ENCODE measurements at regions not wholly inside any gene's neighbourhood (a gene's known extent, or its start where the extent isn't known, plus 50 kb on each side); places are given as distances from the start of the nearest gene placed in this dataset.
A peak's percentile ranks its signal among the peaks of the same experiment; 100 is the strongest.

DNA sequence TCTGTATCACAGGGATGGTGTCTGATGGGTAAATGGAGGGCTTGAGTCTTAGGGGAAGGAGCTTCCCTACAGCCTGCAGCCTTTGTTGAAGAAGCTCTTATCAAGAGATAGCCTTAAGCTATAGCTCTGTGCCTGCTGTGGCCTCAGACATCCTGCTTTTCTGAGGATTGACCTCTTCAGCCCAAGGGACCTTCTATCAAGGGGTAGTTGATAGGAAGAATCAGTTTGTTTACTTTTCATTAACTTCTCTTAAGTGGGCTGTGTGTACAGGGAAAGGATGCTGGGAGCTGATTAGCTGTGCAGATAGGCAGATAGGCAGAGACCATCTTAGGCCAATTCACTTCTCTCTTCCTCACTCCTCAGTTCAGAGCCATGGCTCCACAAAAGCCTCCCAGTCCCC is 151.8 kb upstream of the CADM1 start:
- intact Hi-C loops (cut with DNase I) = no loop called here
- Histone ChIP-seq H3K27me3 (replicated peaks; ENCODE audit: insufficient read depth) (no peaks in the 10 kb centered on the region), H3K27ac (no peak overlapping the region), H3K4me1 (replicated peaks) (peaks cover 7% of the 10 kb centered on the region), H3K9me3 (no peaks in the 10 kb centered on the region), H3K4me3 (no peak overlapping the region), H3K36me3 (no peaks in the 10 kb centered on the region)
- TF ChIP-seq, protein P1, sequence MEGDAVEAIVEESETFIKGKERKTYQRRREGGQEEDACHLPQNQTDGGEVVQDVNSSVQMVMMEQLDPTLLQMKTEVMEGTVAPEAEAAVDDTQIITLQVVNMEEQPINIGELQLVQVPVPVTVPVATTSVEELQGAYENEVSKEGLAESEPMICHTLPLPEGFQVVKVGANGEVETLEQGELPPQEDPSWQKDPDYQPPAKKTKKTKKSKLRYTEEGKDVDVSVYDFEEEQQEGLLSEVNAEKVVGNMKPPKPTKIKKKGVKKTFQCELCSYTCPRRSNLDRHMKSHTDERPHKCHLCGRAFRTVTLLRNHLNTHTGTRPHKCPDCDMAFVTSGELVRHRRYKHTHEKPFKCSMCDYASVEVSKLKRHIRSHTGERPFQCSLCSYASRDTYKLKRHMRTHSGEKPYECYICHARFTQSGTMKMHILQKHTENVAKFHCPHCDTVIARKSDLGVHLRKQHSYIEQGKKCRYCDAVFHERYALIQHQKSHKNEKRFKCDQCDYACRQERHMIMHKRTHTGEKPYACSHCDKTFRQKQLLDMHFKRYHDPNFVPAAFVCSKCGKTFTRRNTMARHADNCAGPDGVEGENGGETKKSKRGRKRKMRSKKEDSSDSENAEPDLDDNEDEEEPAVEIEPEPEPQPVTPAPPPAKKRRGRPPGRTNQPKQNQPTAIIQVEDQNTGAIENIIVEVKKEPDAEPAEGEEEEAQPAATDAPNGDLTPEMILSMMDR (IDR thresholded peaks at IDR 0.05) = no peak
- no peak for TF ChIP-seq POLR2A (IDR thresholded peaks at IDR 0.05)
- no peak for TF ChIP-seq POLR2AphosphoS5 (IDR thresholded peaks at IDR 0.05)
- no peak for DNase-seq (ENCODE audit: low spot score)

DNA sequence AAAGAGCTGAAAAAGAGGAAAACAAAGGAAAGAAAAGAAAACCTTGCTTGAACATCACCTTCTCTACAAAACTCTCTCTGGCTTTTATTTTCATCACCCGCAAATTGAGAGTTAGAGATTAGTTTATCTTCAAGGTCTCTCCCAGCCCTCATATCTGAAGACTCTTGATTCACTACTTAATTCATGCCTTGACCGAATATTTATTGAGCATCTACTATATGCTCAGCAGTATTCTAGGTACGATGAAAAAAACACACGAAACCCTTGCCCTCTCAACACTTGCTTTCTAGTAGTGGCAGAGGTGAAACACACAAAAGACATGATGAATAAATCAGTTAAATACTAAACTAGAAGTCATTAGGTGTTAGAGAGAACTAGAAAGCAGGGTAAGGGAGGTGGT is 150.6 kb upstream of the CADM1 start:
- H3K9me3 ChIP-seq = no peaks in the 10 kb centered on the region
- intact Hi-C loops (cut with DNase I) = no loop called here

DNA sequence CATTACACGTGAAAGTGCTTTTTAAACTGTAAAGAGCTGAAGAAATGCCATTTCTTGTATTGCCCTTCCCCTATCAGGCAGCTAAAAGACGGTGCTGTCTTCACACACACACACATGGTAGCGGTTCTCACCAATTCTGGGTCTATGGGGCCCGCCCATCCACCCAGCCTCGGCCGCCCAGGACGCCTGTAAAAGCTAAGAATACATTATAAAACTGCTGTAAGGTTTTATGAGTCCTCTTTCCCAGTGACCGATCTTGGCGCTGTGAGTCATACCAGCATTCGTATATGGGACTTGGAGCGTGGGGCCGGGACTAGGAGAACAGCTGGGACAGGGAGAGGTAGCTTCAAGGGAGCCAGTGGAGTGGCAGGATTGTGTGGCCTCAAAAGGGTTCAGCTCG is 149.7 kb upstream of the CADM1 start:
- DNase-seq (ENCODE audit: low spot score) = peak; percentile 88
- H3K4me1 ChIP-seq (replicated peaks) = peaks cover 7% of the 10 kb centered on the region
- intact Hi-C loops (cut with DNase I) = no loop called here
- no peak overlapping the region for H3K4me3 ChIP-seq
- TF ChIP-seq, protein P1 (IDR thresholded peaks at IDR 0.05) = no peak
- TF ChIP-seq POLR2AphosphoS5 (IDR thresholded peaks at IDR 0.05) = peak; percentile 97
- H3K27ac ChIP-seq = no peak overlapping the region
- no peaks in the 10 kb centered on the region for H3K9me3 ChIP-seq
- no peaks in the 10 kb centered on the region for H3K27me3 ChIP-seq (replicated peaks; ENCODE audit: insufficient read depth)
- H3K36me3 ChIP-seq = no peaks in the 10 kb centered on the region
- 16% methylated on average over 13 of the region's 13 CpGs for WGBS

More for the DNA sequence above, 150.6 kb upstream of the CADM1 start:
- TF ChIP-seq POLR2AphosphoS5 (IDR thresholded peaks at IDR 0.05) (no peak), POLR2A (IDR thresholded peaks at IDR 0.05) (no peak)
- TF ChIP-seq, protein P1 (IDR thresholded peaks at IDR 0.05) = no peak
- WGBS = 96% methylated on average over 4 of the region's 4 CpGs
- DNase-seq (ENCODE audit: low spot score) = no peak
- Histone ChIP-seq H3K27me3 (replicated peaks; ENCODE audit: insufficient read depth) (no peaks in the 10 kb centered on the region), H3K36me3 (no peaks in the 10 kb centered on the region), H3K4me3 (no peak overlapping the region), H3K4me1 (replicated peaks) (peaks cover 7% of the 10 kb centered on the region), H3K27ac (no peak overlapping the region)

DNA sequence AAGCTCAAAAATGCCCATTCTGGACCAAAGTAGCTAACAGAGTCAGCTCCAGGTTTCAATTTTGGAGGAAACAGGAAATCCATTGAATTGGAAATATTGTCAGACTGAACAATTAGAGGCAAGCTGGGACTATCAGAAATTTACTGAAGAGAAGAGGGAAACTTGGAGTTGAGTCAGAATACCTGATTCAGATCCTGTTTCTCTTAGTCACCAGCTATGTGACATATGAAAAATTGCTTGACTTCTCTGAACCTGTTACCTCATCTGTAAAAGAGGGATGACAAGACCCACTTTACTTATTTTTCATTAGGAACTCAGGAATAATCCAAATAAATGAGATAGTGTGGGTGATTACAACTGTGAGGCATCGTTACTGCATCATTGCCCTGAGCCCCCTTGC is 148.9 kb upstream of the CADM1 start:
- H3K4me3 ChIP-seq = no peak overlapping the region
- no peaks in the 10 kb centered on the region for H3K27me3 ChIP-seq (replicated peaks; ENCODE audit: insufficient read depth)
- H3K9me3 ChIP-seq = no peaks in the 10 kb centered on the region
- TF ChIP-seq POLR2AphosphoS5 (IDR thresholded peaks at IDR 0.05) (no peak), POLR2A (IDR thresholded peaks at IDR 0.05) (no peak)
- TF ChIP-seq, protein P1 (IDR thresholded peaks at IDR 0.05) = no peak
- 84% methylated on average over 1 of the region's 1 CpG for whole genome bisulfite sequencing
- intact Hi-C loops (cut with DNase I) = no loop called here
- H3K27ac ChIP-seq = no peak overlapping the region
- H3K36me3 ChIP-seq = no peaks in the 10 kb centered on the region
- peaks cover 7% of the 10 kb centered on the region for H3K4me1 ChIP-seq (replicated peaks)
- DNase-seq (ENCODE audit: low spot score) = no peak

DNA sequence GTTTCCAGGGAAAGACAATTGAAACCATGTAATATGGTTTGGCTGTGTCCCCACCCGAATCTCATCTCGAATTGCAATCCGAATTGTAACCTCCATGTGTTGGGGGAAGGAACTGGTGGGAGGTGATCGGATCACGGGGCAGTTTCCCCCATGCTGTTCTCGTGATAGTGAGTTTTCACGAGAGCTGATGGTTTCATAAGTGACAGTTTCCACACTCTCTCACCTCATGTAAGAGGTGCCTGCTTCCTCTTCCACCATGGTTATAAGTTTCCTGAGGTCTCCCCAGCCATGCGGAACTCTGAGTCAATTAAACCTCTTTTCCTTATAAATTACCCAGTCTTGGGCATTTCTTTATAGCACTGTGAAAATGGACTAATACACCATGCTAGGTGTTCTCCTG is 148.3 kb upstream of the CADM1 start:
- H3K4me3 ChIP-seq = no peak overlapping the region
- peaks cover 7% of the 10 kb centered on the region for H3K4me1 ChIP-seq (replicated peaks)
- no peaks in the 10 kb centered on the region for H3K9me3 ChIP-seq
- no peaks in the 10 kb centered on the region for H3K27me3 ChIP-seq (replicated peaks; ENCODE audit: insufficient read depth)
- TF ChIP-seq POLR2AphosphoS5 (IDR thresholded peaks at IDR 0.05) = no peak
- intact Hi-C loops (cut with DNase I) = no loop called here
- DNase-seq (ENCODE audit: low spot score) = no peak
- 77% methylated on average over 8 of the region's 8 CpGs for WGBS
- no peak overlapping the region for H3K27ac ChIP-seq
- no peaks in the 10 kb centered on the region for H3K36me3 ChIP-seq

All from prostate gland (tissue), 2 donors.